Left ventricle myocardium inferior (tissue), 1 donor: ENCODE measurements at regions not wholly inside any gene's neighbourhood (a gene's known extent, or its start where the extent isn't known, plus 50 kb on each side); places are given as distances from the start of the nearest gene placed in this dataset.

Source experiments
- DNase-seq: peaks from one replicate; pipeline ENCODE4 v3.0.0-alpha.2; 2020
- H3K27ac ChIP-seq: fragments of 200-600 bp; replicated peaks from 2 replicates; pipeline ENCODE4 v1.8.0; 2021
- H3K27me3 ChIP-seq: fragments of 200-600 bp; 2 replicates; pipeline ENCODE4 v1.8.0; 2021; ENCODE audit warnings: low read depth
- H3K36me3 ChIP-seq: fragments of 200-600 bp; 2 replicates; pipeline ENCODE4 v1.8.0; 2021
- H3K4me1 ChIP-seq: fragments of 200-600 bp; 2 replicates; pipeline ENCODE4 v1.8.0; 2021
- H3K4me3 ChIP-seq: fragments of 200-600 bp; 2 replicates; pipeline ENCODE4 v1.8.0; 2021; ENCODE audit warnings: mild to moderate bottlenecking, moderate library complexity
- H3K9me3 ChIP-seq: fragments of 200-600 bp; replicated peaks from 2 replicates; pipeline ENCODE4 v1.8.0; 2021
- intact Hi-C: fragments of 100-400 bp; cut with micrococcal nuclease; formaldehyde crosslinking; loops from one replicate; pipeline ENCODE4 v1.11.0; 2022
- TF ChIP-seq, protein P1 (sequence below): fragments of 200-600 bp; IDR thresholded peaks from 2 replicates; pipeline ENCODE4 v1.8.0; 2021; ENCODE audit warnings: antibody characterized with exemption, mild to moderate bottlenecking, borderline replicate concordance
- donor health status: DM: no; HTN: yes; CAD: no; lungs with severe emphysema.

DNA sequence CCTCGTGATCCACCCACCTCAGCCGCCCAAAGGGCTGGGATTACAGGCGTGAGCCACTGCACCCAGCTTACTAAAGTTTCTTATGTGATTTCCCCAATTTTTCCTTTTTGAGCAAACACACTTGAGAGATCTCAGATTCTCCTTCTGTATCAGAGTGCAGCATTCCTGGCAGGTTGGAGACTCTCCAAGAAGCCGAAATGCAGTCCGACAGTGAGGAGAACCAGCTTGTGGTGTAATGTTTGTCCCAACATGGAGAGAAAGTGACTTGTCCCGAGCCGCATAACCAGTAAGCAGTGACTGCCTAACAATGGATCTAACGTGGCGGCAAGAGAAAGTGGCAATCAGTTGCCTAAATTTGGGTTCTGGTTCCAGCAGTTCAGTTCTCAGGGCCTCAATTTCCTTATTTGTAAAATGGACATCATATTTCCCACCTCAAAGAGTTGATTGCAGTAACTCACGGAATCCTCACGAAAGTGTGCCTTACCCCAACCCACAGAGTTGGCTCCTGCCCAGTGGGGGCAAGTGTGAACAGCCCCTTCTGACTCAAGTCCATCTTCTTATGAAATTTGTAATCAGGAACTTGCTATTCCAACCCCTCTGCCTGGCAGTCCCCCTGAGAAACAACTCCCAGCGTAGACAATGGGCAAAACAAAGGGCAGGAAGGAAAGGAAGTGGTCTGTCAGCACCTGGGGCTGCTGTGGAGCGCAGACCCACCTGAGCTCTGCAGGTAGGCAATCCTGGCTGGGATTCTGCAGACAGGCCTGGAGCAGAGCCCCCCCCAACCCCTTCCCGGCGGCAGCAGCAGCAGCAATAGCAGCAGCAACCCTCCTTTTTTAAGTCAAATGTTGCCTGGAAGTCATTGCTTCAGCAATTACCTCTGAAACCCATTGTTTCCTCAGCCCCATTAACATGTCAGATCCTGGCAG lies 223.6 kb upstream of the POU3F1 start:
- H3K27ac ChIP-seq, result no peak overlapping the region
- TF ChIP-seq, protein P1, sequence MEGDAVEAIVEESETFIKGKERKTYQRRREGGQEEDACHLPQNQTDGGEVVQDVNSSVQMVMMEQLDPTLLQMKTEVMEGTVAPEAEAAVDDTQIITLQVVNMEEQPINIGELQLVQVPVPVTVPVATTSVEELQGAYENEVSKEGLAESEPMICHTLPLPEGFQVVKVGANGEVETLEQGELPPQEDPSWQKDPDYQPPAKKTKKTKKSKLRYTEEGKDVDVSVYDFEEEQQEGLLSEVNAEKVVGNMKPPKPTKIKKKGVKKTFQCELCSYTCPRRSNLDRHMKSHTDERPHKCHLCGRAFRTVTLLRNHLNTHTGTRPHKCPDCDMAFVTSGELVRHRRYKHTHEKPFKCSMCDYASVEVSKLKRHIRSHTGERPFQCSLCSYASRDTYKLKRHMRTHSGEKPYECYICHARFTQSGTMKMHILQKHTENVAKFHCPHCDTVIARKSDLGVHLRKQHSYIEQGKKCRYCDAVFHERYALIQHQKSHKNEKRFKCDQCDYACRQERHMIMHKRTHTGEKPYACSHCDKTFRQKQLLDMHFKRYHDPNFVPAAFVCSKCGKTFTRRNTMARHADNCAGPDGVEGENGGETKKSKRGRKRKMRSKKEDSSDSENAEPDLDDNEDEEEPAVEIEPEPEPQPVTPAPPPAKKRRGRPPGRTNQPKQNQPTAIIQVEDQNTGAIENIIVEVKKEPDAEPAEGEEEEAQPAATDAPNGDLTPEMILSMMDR, result no peak
- no peaks in the 10 kb centered on the region for H3K4me1 ChIP-seq
- H3K9me3 ChIP-seq, result no peaks in the 10 kb centered on the region
- peaks cover 95% of the 10 kb centered on the region for H3K27me3 ChIP-seq
- no peaks in the 10 kb centered on the region for H3K36me3 ChIP-seq
- DNase-seq, result no peak
- no peak overlapping the region for H3K4me3 ChIP-seq
- intact Hi-C loops, result no loop called here

DNA sequence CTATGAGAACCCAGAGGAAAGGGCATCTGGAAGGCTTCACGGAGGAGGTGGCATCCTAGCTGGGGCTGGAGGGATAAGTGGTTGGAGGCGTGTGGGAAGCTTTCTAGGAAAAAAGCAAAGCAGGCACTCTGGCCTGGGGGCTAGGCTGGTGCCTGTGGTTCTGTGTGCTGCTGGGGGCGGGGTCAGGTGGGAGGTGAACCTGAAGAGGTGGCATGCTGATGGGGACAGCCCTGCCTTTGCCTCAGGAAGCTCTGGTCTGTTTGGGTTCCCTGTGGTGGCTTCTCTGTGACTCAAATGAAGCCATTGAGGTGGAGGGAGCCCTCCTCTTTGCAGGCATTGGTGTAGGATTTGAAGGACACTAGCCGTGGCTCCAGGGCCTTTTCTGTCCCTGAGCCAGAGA lies 221.6 kb upstream of the POU3F1 start:
- no peaks in the 10 kb centered on the region for H3K9me3 ChIP-seq
- no peaks in the 10 kb centered on the region for H3K36me3 ChIP-seq
- intact Hi-C loops, result no loop called here
- H3K27ac ChIP-seq, result no peak overlapping the region
- DNase-seq, result no peak
- TF ChIP-seq, protein P1, result no peak
- peaks cover 96% of the 10 kb centered on the region for H3K27me3 ChIP-seq
- no peak overlapping the region for H3K4me3 ChIP-seq
- H3K4me1 ChIP-seq, result no peaks in the 10 kb centered on the region

DNA sequence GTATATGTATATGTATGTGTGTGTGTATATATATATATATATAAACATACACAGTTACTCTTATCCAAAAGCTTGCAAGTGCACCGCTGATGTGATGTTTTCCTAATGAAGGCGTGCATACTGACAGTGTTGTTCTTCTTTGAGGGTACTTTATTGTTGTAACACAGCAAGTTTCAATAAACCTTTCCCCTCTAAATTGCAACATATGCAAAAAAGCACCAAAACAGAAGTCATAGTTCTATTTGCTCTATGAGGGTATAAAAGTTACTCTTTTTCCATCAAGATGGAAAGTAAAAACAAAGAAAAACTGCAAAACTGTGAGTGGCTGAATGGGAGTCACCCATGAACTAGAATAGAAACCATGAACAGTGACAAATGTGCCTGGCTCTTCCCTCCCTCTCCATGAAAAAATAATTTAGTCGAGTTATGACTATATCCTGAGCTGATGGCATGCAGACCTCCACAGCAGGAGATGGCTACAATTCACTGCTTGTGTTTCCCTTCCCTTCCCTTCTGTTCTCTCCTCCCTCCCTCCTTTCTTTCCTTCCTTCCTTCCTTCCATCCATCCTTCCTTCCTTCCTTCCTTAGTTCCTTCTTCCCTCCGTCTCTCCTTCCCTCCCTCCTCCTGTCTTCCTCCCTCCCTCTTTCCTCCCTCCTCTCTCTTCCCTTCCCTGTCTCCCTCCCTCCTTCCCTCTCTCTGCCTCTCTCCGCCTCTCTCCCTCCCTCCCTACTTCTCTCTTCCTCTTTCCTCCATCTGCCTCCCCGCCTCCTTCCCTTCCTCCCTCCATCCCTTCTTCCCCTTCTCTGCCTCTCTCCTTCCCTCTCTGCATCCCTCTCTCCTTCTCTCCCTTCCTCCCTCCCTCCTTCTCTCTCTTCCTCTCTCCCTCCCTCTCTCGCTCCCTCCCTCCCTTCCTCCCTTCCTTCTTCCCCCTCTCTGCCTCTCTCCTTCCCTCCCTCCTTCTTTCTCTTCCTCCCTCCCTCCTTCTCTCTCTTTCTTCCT lies 220.7 kb upstream of the POU3F1 start:
- Histone ChIP-seq H3K27ac (no peak overlapping the region), H3K4me1 (no peaks in the 10 kb centered on the region), H3K9me3 (no peaks in the 10 kb centered on the region), H3K27me3 (peaks cover 96% of the 10 kb centered on the region), H3K4me3 (no peak overlapping the region), H3K36me3 (no peaks in the 10 kb centered on the region)
- no peak for DNase-seq
- intact Hi-C loops, result no loop called here
- TF ChIP-seq, protein P1, result no peak

DNA sequence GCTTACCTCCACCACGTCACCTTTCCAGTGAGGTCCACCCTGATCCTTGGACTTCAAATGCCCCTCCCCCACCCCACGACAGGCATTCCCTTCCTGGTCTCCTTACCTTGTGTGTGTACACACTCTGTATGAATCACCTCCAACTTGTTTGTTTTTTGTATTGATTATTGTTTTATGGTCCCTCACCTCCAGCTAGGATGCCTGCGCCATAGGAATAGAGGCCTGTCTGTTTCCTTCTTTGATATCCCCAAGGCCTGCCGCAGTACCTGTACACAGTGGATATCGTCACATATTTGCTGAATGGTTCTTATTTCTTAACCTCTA lies 219.6 kb upstream of the POU3F1 start:
- H3K36me3 ChIP-seq, result no peaks in the 10 kb centered on the region
- H3K4me3 ChIP-seq, result no peak overlapping the region
- intact Hi-C loops, result no loop called here
- no peaks in the 10 kb centered on the region for H3K4me1 ChIP-seq
- H3K9me3 ChIP-seq, result no peaks in the 10 kb centered on the region
- no peak overlapping the region for H3K27ac ChIP-seq
- DNase-seq, result no peak
- peaks cover 98% of the 10 kb centered on the region for H3K27me3 ChIP-seq
- TF ChIP-seq, protein P1, result no peak

DNA sequence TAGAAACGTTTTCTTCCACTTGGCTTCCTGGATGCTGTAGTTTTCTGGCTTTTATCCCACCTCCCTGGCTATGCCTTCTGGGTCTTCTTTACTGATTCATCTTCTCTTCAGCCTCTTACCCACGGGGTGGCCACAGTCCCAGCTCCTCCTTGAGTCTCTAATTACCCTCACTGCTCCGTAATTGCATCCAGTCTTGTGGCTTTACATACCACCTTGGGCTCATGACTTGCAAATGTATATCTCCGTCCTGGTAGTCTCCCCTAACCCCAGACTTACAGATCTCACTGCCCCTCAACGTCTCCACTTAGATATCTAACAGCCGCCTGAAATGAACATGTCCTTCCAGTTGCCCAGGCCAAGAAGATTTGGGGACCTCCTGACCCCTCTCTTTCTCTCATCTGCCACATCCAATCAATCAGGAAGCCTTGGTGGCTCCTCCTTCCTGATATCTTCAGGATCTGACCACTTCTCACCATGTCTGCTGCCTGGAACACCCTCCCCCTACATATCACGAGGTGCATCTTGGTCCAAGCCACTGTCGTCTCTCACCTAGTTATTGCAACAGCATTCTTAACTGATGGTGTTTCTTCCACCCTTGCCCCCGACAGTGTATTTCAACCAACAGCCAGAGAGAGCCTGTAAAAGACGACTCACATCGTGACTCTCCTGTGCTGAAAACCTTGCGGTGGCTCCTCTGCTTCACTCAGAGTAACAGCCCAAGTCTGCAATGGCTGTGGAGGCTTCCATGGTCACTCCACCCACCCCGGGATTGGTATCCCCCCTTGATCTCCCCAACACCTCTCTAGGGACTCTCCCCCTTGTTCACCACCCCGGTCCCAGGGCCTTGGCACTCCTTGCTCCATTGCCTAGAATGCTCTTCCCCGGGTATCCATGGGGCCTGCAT lies 219.0 kb upstream of the POU3F1 start:
- peaks cover 98% of the 10 kb centered on the region for H3K27me3 ChIP-seq
- TF ChIP-seq, protein P1, result no peak

More for the DNA sequence above, 219.0 kb upstream of the POU3F1 start:
- no peaks in the 10 kb centered on the region for H3K9me3 ChIP-seq
- H3K27ac ChIP-seq, result no peak overlapping the region
- H3K36me3 ChIP-seq, result no peaks in the 10 kb centered on the region
- no peak overlapping the region for H3K4me3 ChIP-seq
- intact Hi-C loops, result no loop called here
- DNase-seq, result no peak
- no peaks in the 10 kb centered on the region for H3K4me1 ChIP-seq
